HL-60/S4 (cell line): ENCODE measurements at regions not wholly inside any gene's neighbourhood (a gene's known extent, or its start where the extent isn't known, plus 50 kb on each side); places are given as distances from the start of the nearest gene placed in this dataset.
"Not testable (repeated sequence)": the region's sequence is repeated elsewhere in the genome, so short reads cannot be mapped to it uniquely, and the experiment has no call there.

ENCODE experiments used
- in situ Hi-C: fragments of 300-500 bp; cut with MboI; formaldehyde crosslinking; loops from 2 replicates; pipeline ENCODE4 v1.14.3; 2022; ENCODE audit warnings: low sequenced_read_pairs

DNA sequence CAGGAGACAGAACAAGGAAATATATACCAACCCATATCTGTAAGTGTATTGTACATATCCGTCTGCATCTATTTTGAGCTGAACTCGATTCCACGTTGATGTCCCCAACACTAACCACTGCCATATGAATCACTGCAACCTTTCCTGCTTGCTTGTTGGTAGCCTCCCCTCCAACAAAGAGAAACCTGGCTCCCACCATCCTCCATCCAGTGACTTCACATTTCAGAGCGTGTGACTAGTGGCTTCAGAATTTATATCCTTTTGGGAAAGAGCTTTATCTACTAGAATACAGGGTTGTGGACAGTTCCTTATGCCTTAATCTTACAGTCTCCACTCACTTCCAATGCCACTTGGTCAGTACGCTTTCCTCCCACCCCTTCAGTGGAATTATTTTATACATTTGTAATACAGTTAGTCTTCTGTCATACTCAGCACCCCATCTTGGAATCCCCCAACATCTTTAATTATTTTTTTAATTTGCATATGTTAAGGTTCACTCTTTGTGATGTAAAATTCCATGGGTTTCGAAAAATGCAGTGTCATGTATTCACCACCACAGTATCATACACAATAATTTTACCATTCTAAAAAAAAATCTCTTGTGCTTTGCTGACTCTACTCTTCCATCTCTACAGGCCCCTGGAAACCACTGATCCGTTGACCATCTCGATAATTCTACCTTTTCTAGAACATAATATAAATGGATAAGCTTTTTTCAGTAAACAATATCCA, 264.7 kb downstream of the BCL2L11 start:
- in situ Hi-C loops, result not testable (repeated sequence)

DNA sequence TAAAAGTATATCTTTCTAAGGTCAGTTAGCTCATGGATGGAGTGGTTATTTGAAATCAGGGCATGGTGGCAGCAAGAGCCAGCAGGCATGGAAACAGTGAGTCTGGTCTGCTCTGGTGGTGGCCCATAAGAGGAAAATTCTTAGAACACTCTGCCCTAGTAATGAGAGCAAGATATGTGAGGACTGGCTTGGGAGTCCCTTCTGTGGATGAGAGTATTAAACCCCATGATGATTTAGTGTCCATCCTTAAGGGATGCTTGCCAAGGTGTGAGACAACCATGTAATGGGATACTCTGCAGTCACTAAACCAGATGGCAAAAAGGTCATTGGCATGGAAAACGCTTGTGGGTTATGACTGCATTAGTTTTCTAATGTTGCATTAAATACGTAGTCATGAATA, 269.9 kb downstream of the BCL2L11 start:
- in situ Hi-C loops, result not testable (repeated sequence)

DNA sequence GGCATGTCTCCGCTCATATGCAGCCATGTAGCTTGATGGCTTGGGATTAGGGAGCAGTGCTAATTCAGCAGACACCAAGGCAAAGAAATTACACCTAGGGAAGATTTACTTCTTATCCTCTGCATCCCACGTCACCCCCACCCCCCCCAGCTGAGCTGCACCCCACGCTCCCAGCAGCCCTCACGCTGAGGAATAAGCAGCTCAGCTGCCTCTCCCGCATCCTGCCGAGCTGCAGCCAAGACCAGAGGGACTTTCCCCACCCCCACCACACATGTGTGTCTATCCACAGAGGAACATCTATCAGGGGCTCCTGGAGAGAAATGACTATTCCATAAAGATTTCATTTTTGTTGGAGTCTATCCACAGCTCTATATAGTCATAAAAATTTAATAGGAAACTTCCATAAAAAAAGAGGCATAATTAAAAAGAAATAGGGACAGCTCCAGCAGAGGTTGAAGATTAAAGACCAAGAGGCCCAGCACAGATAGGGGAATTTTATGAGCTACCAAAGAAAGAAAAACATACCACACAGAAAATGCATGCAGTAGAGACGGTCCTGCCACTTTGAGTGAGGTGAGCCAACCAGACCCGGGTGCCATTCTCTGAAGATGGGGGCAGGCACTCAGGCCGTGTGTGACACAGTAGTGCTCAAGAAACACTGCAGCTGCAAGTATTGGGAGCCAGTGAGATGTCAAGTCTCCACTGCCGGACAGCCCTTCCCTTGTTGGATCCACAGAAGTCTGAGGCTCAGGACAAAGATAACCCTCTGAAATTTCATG, 274.8 kb downstream of the BCL2L11 start:
- in situ Hi-C loops, result not testable (repeated sequence)

DNA sequence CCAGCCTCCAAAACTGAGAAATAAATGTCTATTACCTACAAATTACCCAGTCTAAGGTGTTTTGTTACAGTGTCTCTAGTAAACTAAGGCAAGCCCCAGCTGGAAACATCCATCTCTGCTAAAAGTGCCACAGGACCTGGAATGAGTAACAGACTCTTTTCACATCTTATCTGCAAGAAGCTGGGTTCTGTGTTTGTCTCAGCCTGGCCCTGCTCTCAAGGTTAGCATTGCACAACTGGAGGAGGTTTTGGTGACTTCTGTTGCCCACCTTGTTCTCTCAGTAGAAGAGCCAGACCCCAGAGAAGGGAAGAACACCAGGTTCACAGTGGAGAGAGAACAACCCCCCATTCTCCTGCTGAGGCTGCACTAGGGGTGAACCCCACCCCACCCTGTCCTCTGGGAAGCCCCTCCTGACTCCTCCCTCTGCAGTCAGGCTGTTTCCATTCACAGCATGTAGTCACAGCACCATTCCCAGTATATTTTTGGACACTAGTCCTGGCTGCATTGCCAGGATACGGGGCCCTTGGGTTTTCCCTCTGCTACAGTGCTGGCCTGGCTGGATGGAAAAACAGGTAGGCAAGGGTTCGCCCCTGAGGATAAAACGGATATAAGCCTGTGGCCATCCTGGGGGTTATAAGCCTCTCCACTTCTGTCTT, 280.0 kb downstream of the BCL2L11 start:
- in situ Hi-C loops, result not testable (repeated sequence)

DNA sequence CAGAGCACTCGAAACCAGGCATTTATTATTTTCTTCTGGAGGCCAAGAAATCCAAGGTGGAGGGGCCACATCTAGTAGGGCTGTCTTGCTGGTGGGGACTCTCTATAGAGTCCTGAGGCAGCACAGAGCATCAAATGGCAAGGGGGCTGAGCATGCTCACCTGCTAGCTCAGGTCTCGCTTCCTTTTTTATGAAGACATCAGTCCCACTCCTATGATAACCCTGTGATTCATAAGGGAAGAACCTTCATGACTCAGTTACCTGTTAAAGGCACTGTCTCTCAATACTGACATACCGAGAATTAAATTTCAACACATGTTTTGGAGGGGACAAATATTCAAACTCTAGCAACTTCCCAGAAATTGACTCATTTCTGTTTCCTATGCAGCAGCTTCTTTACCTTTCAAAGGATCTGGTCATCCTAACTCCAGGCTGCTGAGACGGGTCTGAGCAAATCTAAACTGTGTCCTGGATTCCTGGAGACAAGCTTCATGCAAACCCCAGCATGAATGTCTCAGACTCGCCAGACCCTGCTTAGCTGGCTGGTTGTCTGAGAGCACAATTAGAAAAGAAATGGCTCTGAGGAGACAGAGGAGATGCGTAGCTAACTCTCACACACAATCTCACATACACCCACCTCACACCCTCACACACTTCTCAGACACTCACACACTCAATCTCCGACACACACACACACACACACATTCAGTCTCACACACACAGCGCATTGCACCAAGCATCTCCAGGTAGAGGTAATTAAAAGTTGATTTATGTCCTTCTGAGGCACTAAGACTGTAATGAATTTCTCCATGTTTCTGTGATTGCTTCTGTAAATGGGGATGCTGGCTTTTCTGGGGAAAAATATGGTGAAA, 280.8 kb downstream of the BCL2L11 start:
- in situ Hi-C loops, result not testable (repeated sequence)

DNA sequence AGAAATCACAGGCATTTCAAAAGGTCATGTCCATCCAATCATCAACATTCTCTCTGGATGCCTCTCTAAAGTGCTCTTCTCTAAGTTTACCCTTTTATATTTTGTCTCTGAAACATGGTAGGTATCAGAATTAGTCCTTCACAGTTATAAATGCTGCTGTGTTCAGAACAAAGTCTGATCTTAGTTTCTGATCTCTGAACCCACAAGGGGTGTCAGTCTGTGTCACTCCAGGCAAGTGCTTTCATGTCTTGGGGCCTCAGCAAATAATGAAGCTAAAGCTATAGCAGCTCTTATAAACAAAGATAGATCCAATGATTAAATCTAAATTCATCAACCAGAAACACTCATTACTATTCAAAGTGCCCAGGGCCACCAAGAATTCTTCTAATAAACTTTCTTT, 281.7 kb downstream of the BCL2L11 start:
- in situ Hi-C loops, result not testable (repeated sequence)

DNA sequence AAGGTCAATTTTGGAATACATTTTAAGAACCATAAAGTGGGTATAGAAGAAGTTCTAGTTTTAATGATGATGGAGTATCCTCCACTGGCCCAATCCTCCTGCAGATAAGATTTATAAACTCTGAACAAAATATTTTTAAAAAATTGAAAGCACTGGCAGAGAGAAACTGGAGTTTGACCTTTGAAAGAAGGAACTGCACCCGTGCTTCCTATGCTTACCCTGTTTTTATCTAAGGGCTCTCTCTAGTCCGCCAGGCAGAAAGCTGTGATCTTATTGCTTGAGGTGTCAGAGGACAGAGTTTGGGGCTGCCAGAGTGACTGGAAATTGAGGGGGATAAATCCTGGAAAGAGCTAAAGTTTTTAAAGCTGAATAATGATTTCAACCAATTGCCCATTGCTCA, 282.6 kb downstream of the BCL2L11 start:
- in situ Hi-C loops, result not testable (repeated sequence)

DNA sequence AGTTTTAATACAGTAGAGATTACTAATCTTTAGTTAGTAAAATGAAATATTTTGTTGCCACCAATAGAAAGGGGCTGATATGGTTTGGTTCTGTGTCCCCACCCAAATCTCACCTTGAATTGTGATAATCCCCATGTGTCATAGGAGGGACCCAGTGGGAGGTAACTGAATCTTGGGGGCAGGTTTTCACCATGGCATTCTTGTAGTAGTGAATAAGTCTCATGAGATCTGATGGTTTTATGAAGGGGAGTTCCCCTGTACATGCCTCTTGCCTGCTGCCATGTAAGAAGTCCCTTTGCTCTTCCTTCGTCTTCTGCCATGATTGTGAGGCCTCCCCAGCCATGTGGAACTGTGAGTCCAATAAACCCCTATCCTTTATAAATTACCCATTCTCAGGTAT, 285.9 kb downstream of the BCL2L11 start:
- in situ Hi-C loops, result not testable (repeated sequence)

DNA sequence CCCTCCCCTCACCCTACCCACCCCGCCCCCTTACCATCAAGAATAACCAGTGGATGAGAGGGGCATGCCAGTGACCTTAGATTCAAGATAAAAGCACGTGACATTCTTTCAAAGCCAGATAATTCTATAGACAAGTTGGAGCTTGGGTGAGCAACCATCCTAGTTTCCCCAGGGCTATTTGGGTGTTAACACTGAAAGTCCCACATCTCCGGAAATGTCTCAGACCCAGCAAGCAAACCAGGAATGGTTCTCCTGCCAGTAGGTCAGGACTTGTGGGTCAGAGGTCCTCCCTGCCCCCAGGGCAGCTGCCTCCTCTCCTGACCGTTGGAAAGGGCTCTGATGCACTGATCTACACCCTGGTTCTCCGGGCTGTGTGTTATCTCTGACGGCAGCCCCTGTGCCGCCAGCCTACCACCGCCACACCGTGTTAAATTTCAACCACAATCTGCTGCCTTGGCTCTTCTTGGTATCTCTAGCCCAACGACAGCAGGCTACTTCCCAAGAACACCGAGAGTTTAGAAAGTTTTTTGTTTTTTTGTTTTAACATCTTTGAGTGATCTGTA, 287.0 kb downstream of the BCL2L11 start:
- in situ Hi-C loops, result not testable (repeated sequence)

DNA sequence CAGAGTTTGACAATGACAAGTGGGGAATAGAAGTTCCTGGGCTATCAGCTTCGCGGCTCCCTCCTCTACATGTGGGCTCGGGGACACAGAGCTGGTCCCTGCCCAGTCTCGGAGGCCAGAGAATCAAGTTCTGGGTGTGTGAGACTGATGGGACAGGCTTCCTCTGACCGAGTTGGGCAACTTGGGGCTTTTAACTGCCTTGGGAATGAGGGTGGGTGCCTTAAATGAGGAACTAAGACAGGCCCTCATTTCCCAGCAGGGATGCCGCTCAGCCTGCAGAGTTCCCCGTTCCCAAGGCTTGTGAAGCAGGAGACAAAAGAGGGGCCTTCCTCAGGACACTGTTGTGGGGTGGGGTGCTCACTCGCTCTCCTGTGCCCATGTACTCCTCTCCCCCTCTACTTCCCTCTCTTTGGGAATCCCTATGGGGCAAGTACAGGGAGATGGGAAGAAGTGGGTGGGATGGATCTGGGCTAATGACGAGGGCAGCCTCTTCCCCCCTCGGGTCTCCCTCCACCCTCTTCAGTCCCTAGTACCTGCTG, 290.2 kb downstream of the BCL2L11 start:
- in situ Hi-C loops, result not testable (repeated sequence)

DNA sequence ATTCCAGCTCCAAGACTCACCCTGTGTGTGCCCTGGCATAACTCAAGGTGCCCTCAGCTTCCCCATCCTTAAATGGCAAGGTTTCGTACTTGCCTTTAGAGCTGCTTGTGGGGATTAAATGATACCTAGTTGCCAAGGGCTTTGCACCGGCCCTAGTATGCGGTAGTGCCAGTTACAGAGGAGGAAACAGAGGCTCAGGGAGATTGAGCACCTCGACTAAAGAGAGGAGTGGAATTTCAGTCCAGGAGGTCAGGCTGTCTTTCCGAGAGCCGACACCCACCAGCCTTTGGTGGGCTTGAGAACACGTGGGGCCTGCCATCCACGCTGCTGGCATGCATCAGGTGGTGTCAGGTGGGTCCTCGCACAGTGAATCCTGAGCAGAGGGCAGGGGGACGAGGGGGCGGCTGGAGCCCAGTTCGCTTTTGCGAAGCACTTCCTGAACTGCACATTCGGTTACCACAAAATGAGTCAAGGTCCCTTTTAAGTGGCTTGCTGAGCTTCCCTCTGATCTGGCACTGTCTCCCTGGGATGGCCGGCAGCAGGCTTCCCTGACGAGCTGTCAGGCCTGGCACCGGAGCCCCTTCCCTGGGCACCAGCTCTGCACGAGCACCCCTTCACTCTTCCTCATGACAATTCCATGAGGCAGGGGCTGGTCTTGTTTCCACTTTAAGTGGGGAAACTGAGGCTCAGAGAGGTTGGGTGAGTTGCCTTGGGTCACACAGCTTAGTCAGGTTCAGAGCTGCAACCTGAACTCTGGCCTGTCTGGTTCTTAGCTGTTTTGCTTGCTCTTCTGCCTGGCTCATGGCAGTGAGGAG, 291.4 kb downstream of the BCL2L11 start:
- in situ Hi-C loops, result not testable (repeated sequence)

DNA sequence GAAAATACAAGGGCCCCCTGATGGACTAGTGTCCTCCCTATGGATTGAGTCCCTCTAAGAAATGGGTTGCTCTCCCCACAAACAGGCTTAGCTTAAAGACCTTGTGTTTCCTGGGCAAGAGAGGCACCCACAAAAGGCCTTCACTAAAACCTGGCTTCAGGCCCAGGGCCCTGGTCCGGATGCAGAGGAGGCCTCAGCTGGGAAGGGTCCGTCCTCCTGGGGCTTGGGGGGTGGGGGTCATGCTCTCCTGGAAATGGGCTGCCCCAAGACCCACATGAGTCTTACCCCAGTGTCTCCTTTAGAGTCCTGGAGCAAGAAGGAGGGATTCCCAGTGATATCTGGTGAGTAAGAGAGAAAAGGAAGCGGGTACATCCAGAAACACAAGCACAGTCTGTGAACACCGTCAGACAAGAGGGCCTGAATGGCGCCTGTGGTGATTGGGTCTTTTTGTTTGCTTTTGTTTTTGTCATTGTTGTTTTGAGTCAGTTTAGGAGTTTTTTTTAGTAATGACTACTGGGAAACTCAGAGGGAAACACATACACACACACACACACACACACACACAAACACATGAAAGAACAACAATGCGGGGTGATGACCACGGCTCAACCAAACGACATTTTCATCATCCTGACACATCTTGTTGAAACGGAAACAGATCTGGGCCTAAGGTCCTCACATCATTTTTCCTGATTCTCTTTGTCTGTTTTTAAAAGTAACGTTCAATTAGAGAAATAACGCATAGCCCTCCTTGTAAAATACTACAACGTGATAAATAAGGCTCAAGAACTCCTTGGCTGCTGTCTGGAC, 292.3 kb downstream of the BCL2L11 start:
- in situ Hi-C loops, result not testable (repeated sequence)

DNA sequence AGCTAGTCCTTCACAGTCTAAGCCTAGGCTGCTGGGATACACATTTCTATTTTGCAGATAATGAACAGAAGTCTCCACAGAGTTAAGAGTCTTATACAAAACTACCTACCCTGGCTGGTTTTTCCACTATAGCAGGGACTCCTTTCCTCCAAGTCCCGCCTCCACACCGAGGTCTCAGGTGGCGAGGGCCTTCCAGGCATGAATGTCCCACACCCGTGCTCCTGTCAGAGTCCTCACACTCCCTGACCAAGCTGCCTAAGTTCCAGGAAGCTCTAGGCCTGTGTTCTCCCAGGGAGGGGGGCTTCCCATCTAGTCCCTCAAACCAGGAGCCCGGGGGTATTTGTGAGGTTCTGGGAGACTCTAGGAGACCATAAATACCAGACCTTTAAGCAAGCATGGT, 293.2 kb downstream of the BCL2L11 start:
- in situ Hi-C loops, result not testable (repeated sequence)

DNA sequence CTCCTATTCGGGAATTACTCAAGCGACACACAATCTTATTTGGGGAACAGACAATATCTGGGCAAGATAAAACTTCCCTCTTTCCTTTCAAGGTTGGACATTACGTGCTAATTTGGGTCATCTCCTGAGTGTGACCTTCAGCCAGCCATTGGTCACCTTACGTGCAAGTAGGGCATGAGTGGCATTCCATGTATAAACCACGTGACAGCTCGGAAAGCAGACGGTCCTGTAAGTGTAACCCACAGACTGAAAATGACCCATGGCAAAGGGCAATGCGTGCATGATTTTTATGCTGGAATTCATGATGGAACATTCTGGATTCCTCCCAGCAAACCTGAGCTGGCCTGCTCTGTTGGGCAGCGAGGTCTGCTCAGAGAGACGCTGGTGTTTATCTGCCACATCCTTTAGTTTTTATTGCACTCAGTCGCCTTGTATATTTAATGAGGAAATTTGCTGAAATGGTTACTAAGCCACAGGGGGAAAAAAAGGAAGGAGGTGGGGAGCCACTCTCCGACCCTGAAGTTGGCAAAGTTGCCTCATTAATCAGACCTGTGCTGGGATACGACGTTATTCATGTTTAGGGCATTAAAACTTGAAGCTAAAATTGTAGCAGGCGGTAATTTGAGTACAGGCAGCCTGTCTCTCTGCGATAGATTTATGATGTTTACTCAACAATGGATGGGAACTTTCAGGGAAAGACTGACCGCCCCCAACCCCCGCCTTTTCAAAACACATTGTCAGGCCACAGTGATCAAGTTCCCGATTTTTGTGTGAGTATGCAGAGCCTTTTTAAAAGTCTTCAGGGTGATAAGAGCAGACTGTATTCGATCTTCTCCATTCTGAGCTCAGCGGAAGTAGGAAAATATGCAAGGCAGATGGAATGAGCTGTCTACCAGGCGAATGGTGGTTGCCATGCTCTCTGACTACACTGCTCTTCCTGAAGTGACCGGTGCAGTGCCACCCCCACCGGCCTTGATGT, 295.3 kb downstream of the BCL2L11 start:
- in situ Hi-C loops, result not testable (repeated sequence)

DNA sequence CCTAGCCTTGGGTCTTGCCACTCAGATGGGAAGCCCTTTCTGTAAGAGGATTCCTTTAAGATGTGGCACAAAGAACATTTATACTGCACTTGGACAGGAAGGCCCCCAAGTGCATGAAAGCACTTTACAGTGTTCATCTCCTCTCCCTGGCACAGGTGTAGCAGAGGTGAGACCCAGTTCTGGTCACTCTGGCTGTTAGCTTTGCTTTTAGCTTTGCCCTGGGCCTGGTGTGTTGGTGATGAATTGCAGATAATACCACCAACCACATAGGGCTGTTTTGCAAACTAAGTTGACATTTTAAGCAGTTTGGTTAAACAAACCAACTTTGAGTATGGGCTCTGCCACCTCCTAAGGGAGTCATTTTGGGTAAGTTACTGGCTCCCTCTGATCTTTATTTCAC, 296.3 kb downstream of the BCL2L11 start:
- in situ Hi-C loops, result not testable (repeated sequence)

DNA sequence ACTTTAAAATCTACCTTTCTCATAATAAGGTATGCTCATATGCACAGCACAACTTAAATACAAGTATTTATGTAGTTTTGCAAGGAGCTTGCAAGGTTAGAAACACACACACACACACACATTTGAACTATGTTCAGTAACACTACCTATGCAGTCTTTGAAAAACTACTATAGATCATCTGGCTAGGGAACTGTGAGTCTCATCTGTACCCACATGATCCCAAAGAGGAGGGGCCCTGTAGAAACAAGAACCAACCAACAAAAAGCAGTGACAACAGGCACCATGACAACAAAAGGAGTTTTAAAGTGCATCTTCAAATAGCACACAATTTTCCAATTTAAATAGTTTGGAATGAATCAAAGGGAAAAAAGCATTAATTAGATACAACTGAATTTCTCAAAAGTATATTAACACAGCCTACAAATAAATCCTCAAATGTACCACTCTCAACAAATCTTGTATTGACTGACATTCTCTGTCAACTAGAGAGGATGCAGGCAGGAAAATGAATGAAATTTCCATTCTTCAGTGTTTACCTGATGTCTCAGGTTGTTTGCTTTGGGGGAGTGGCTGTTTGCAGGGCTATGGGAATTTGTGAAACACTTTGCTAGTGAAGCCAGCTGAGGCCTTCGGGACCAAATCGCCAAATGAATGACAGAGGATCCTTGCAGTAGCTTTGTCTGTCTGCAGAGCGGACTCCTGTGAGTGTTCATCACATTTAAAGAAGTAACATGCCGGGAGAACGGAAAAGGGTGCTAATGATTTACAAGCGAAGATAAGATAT, 297.6 kb downstream of the BCL2L11 start:
- in situ Hi-C loops, result not testable (repeated sequence)

DNA sequence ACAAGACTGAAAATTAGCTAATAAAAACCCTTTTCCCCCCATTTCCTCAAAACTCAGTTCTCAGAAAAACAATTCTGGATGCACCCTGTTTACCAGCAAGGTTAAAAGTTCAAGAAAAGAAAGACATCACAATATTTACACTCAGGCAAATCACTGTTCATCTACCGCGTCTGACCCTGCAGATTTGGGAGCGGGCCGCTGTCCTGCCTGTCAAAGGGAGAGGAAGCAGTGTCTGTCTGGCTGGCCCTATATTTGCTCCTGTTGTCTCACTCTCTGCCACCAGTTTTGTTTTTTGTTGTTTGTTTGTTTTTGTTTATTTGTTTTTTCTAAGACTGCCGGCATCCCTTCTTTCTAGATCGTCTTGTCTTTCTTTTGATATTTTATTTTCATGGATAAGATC, 299.4 kb downstream of the BCL2L11 start:
- in situ Hi-C loops, result not testable (repeated sequence)
